Esophagus squamous epithelium (tissue), 5 donors: ENCODE measurements at regions not wholly inside any gene's neighbourhood (a gene's known extent, or its start where the extent isn't known, plus 50 kb on each side); places are given as distances from the start of the nearest gene placed in this dataset.

ENCODE experiments used
- DNase-seq: peaks from one replicate; lab custom pipeline; 2025; lab: John Stamatoyannopoulos, UW
- H3K27ac ChIP-seq, 4 donors: fragments of 200-600 bp; sonication (generic); one replicate each; pipeline ENCODE4 v1.5.1; 2016 to 2019; ENCODE audit warnings: mild to moderate bottlenecking in 1 of 4
- H3K27me3 ChIP-seq, 4 donors: fragments of 200-600 bp; sonication (generic); 1 replicate in 3 of 4; 2 replicates in 1 of 4; pipeline versions ENCODE4 v1.5.1 to v1.6.0; 2017 to 2021; ENCODE audit warnings: antibody characterized with exemption in 1 of 4
- H3K36me3 ChIP-seq, 3 donors: fragments of 200-600 bp; sonication (generic); one replicate each; pipeline ENCODE4 v1.5.1; 2016 to 2019
- H3K4me1 ChIP-seq, 3 donors: fragments of 200-600 bp; sonication (generic); one replicate each; pipeline ENCODE4 v1.5.1; 2017 to 2019
- H3K4me3 ChIP-seq, 4 donors: fragments of 200-600 bp; sonication (generic); 1 replicate in 3 of 4; 2 replicates in 1 of 4; pipeline ENCODE4 v1.5.1; 2016 to 2019; ENCODE audit warnings: mild to moderate bottlenecking in 2 of 4, moderate library complexity in 1 of 4
- H3K9me3 ChIP-seq, 3 donors: fragments of 200-600 bp; sonication (generic); one replicate each; pipeline ENCODE4 v1.5.1; 2016 to 2019
- CTCF ChIP-seq, 6 experiments: fragments of 450-650 bp in 4 of 6; fragments of 200-600 bp in 2 of 6; sonication (generic) in 2 of 6; IDR thresholded peaks; one replicate each; pipeline ENCODE4 v1.5.1; 2016 to 2019; ENCODE audit warnings: antibody characterized with exemption in 6 of 6, mild to moderate bottlenecking in 4 of 6, moderate library complexity in 4 of 6
- POLR2A ChIP-seq, 4 donors: fragments of 450-650 bp; IDR thresholded peaks; one replicate each; pipeline ENCODE4 v1.6.1; 2017; ENCODE audit warnings: antibody characterized with exemption in 4 of 4, mild to moderate bottlenecking in 4 of 4, moderate library complexity in 3 of 4
- WGBS, 2 donors: methylation state at CpG; one replicate each; pipeline ENCODE4 v1.1.5; 2018; 5-methylcytosine and 5-hydroxymethylcytosine counted together
- intact Hi-C: fragments of 100-400 bp; cut with DNase I; formaldehyde crosslinking; loops from one replicate; pipeline ENCODE4 v1.15.0; 2022
- donor health status: DM: yes; HTN: yes; CAD: no.

- TF ChIP-seq CTCF (IDR thresholded peaks at IDR 0.05) (no peak), POLR2A (IDR thresholded peaks at IDR 0.05) (no peak)
- intact Hi-C loops = no loop called here
- Histone ChIP-seq H3K36me3 (no peaks in the 10 kb centered on the region), H3K9me3 (no peaks in the 10 kb centered on the region), H3K27ac (no peak overlapping the region), H3K4me3 (no peak overlapping the region), H3K4me1 (no peaks in the 10 kb centered on the region), H3K27me3 (no peaks in the 10 kb centered on the region)
- WGBS, 2 donors = 67 to 84% methylated on average over 2 to 3 of the region's 3 CpGs
- no peak for DNase-seq
Measured at GRCh38 chr5:9851458-9851857, 221.3 kb upstream of the TAS2R1 start.

- no peaks in the 10 kb centered on the region for H3K36me3 ChIP-seq
- no peak overlapping the region for H3K4me3 ChIP-seq
- no peak for DNase-seq
- WGBS, 2 donors = 36 to 42% methylated on average over 3 to 4 of the region's 5 CpGs
- H3K4me1 ChIP-seq = no peaks in the 10 kb centered on the region
- H3K27ac ChIP-seq = no peak overlapping the region
- H3K9me3 ChIP-seq = no peaks in the 10 kb centered on the region
- intact Hi-C loops = no loop called here
- no peaks in the 10 kb centered on the region for H3K27me3 ChIP-seq
- TF ChIP-seq CTCF (IDR thresholded peaks at IDR 0.05) (no peak), POLR2A (IDR thresholded peaks at IDR 0.05) (no peak)
Measured at GRCh38 chr5:9850456-9850855, 220.3 kb upstream of the TAS2R1 start.

- DNase-seq = no peak
- TF ChIP-seq POLR2A (IDR thresholded peaks at IDR 0.05) (no peak), CTCF (IDR thresholded peaks at IDR 0.05) (no peak)
- no peaks in the 10 kb centered on the region for H3K27me3 ChIP-seq
- H3K36me3 ChIP-seq = no peaks in the 10 kb centered on the region
- no peaks in the 10 kb centered on the region for H3K9me3 ChIP-seq
- H3K4me1 ChIP-seq = no peaks in the 10 kb centered on the region
- WGBS, 2 donors = 61 to 89% methylated on average over 4 to 5 of the region's 6 CpGs
- H3K27ac ChIP-seq = no peak overlapping the region
- H3K4me3 ChIP-seq = no peak overlapping the region
- intact Hi-C loops = no loop called here
Measured at GRCh38 chr5:9847631-9848030, 217.5 kb upstream of the TAS2R1 start.

GRCh38 chr5:9845185-9845584 lies 215.0 kb upstream of the TAS2R1 start:
- TF ChIP-seq POLR2A (IDR thresholded peaks at IDR 0.05) (no peak), CTCF (IDR thresholded peaks at IDR 0.05) (no peak)
- Histone ChIP-seq H3K4me1 (no peaks in the 10 kb centered on the region), H3K27ac (no peak overlapping the region), H3K9me3 (peaks cover 0 to 10% (median 0%) of the 10 kb centered on the region in 3 donors), H3K4me3 (no peak overlapping the region), H3K27me3 (no peaks in the 10 kb centered on the region), H3K36me3 (no peaks in the 10 kb centered on the region)
- no peak for DNase-seq
- intact Hi-C loops = no loop called here
- WGBS, 2 donors = 58 to 66% methylated on average over 2 of the region's 2 CpGs

- H3K4me3 ChIP-seq = no peak overlapping the region
- intact Hi-C loops = no loop called here
- H3K36me3 ChIP-seq = no peaks in the 10 kb centered on the region
- H3K27me3 ChIP-seq = no peaks in the 10 kb centered on the region
- TF ChIP-seq CTCF (IDR thresholded peaks at IDR 0.05) (no peak), POLR2A (IDR thresholded peaks at IDR 0.05) (no peak)
- peaks cover 0 to 10% (median 0%) of the 10 kb centered on the region in 3 donors for H3K9me3 ChIP-seq
- 50 to 56% methylated on average over 2 of the region's 2 CpGs for WGBS, 2 donors
- no peak overlapping the region for H3K27ac ChIP-seq
- DNase-seq = no peak
- H3K4me1 ChIP-seq = no peaks in the 10 kb centered on the region
Measured at GRCh38 chr5:9841516-9842170, 211.5 kb upstream of the TAS2R1 start.
